ENCODE measurements at regions not wholly inside any gene's neighbourhood (a gene's known extent, or its start where the extent isn't known, plus 50 kb on each side); places are given as distances from the start of the nearest gene placed in this dataset.

DNA sequence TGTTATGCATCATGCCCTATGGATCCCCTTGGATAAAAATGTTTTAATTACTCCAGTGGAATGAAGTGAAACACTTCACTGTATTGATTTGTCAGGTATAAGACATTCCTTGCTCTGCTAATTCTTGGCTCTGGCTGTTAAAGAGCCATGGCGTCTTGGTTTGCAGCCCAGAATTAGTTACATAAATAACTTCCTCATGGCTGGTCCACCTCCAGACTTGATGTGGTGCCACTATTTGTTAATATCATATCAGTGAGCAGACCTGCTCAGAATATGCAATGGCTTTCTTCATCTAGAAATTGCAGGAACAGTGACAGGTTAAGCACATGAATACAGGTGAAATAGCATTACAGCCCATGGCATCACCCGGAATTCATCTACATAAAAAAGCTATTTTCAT lies 446.9 kb upstream of the GRIN3A start:
- TF ChIP-seq, protein P1, sequence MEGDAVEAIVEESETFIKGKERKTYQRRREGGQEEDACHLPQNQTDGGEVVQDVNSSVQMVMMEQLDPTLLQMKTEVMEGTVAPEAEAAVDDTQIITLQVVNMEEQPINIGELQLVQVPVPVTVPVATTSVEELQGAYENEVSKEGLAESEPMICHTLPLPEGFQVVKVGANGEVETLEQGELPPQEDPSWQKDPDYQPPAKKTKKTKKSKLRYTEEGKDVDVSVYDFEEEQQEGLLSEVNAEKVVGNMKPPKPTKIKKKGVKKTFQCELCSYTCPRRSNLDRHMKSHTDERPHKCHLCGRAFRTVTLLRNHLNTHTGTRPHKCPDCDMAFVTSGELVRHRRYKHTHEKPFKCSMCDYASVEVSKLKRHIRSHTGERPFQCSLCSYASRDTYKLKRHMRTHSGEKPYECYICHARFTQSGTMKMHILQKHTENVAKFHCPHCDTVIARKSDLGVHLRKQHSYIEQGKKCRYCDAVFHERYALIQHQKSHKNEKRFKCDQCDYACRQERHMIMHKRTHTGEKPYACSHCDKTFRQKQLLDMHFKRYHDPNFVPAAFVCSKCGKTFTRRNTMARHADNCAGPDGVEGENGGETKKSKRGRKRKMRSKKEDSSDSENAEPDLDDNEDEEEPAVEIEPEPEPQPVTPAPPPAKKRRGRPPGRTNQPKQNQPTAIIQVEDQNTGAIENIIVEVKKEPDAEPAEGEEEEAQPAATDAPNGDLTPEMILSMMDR (conservative IDR thresholded peaks at IDR 0.05; ENCODE audit: low read length): no peak
- TF ChIP-seq EZH2phosphoT487 (IDR thresholded peaks at IDR 0.05; ENCODE audit: borderline replicate concordance): no peak
